GM12878 (cell line): ENCODE measurements at regions not wholly inside any gene's neighbourhood (a gene's known extent, or its start where the extent isn't known, plus 50 kb on each side); places are given as distances from the start of the nearest gene placed in this dataset.

ENCODE experiments used
- ATAC-seq: fragments of 200-7000 bp; cut with Tn5 transposase; 3 replicates; pipeline ENCODE4 v1.9.1; 2020; ENCODE audit warnings: mild to moderate bottlenecking, moderate library complexity
- BruUV-seq: library from RNA; stranded (reverse); fragments of 400-500 nt; replicated peaks from 2 replicates; lab custom pipeline; 2021; lab: Mats Ljungman, UMichigan
- CTCF ChIA-PET: fragments of 300-600 bp; sonication (Branson Sonifier 250); formaldehyde crosslinking; extraction: SDS; loops from one replicate; lab custom pipeline; 2021; ENCODE audit warnings: inconsistent platforms; lab: Yijun Ruan, JAX
- POLR2A ChIA-PET: fragments of 350-600 bp; formaldehyde crosslinking; extraction: SDS; loops from one replicate; lab custom pipeline; 2021; ENCODE audit warnings: inconsistent platforms; lab: Charles Lee
- RAD21 ChIA-PET: fragments of 300-600 bp; sonication (Branson Sonifier 250); formaldehyde crosslinking; loops from one replicate; lab custom pipeline; 2023; ENCODE audit warnings: antibody characterized with exemption; ENCODE audit not compliant: unreplicated experiment; lab: Charles Lee
- SMC1A ChIA-PET: fragments of 300-600 bp; sonication (Branson Sonifier 250); formaldehyde crosslinking; loops from one replicate; lab custom pipeline; 2023; ENCODE audit not compliant: unreplicated experiment, uncharacterized antibody; lab: Charles Lee
- DNase-seq: peaks from one replicate; pipeline ENCODE4 v3.0.0-alpha.2; 2011; ENCODE audit warnings: low read depth, low spot score
- FAIRE-seq: peaks from 3 replicates; lab custom pipeline; 2011; peaks lifted over from hg19 to GRCh38; lab: Jason Lieb, UNC
- H2AFZ ChIP-seq: 2 replicates; pipeline ENCODE4 v1.6.0; 2011; ENCODE audit warnings: low read depth, low read length, control low read depth; ENCODE audit not compliant: control insufficient read depth
- H3K27ac ChIP-seq: 2 replicates; pipeline ENCODE4 v1.5.1; 2011; ENCODE audit warnings: control low read depth; ENCODE audit not compliant: control insufficient read depth, insufficient read depth
- H3K27me3 ChIP-seq, 2 experiments: replicated peaks in 1 of 2; 2 replicates each; pipeline versions ENCODE4 v1.6.0 to v1.6.1; 2011; ENCODE audit warnings: low read length in 1 of 2; ENCODE audit not compliant: control insufficient read depth in 2 of 2, insufficient read depth in 2 of 2
- H3K36me3 ChIP-seq, 2 experiments: 2 replicates each; pipeline ENCODE4 v1.5.1; 2011; ENCODE audit warnings: low read length in 1 of 2; ENCODE audit not compliant: control insufficient read depth in 2 of 2, insufficient read depth in 2 of 2
- H3K4me1 ChIP-seq: 2 replicates; pipeline ENCODE4 v1.6.1; 2011; ENCODE audit warnings: mild to moderate bottlenecking, low read length, moderate library complexity, mixed read lengths; ENCODE audit not compliant: control insufficient read depth, insufficient read depth
- H3K4me2 ChIP-seq: 2 replicates; pipeline ENCODE4 v1.6.0; 2011; ENCODE audit warnings: control low read depth; ENCODE audit not compliant: control insufficient read depth, insufficient read depth
- H3K4me3 ChIP-seq: fragments of 200-600 bp; sonication (generic); 2 replicates; pipeline ENCODE4 v1.5.1; 2016
- H3K79me2 ChIP-seq: 2 replicates; pipeline ENCODE4 v1.6.0; 2011; ENCODE audit warnings: low read length; ENCODE audit not compliant: control insufficient read depth, insufficient read depth
- H3K9ac ChIP-seq: 2 replicates; pipeline ENCODE4 v1.8.0; 2011; ENCODE audit warnings: low read length, control low read depth, mixed read lengths; ENCODE audit not compliant: control insufficient read depth, insufficient read depth
- H3K9me3 ChIP-seq: replicated peaks from 3 replicates; pipeline ENCODE4 v1.5.1; 2011; ENCODE audit warnings: mild to moderate bottlenecking, low read length; ENCODE audit not compliant: control insufficient read depth, insufficient read depth
- H4K20me1 ChIP-seq: 2 replicates; pipeline ENCODE4 v1.6.0; 2011; ENCODE audit not compliant: control insufficient read depth, insufficient read depth
- ATF7 ChIP-seq: fragments of 450-650 bp; IDR thresholded peaks from 2 replicates; pipeline ENCODE4 v1.6.1; 2016; ENCODE audit warnings: low read depth, mild to moderate bottlenecking
- BCL11A ChIP-seq: IDR thresholded peaks from 2 replicates; pipeline ENCODE4 v1.6.1; 2011; ENCODE audit warnings: low read depth, low read length
- E2F8 ChIP-seq: fragments of 450-650 bp; IDR thresholded peaks from 2 replicates; pipeline ENCODE4 v1.6.1; 2018; ENCODE audit warnings: mild to moderate bottlenecking, low read depth, moderate library complexity; ENCODE audit not compliant: partially characterized antibody
- FOS ChIP-seq: IDR thresholded peaks from 3 replicates; pipeline ENCODE4 v1.6.1; 2011; ENCODE audit warnings: borderline replicate concordance; ENCODE audit not compliant: insufficient read length; ENCODE audit errors: extremely low read depth
- GABPA ChIP-seq: IDR thresholded peaks from 2 replicates; pipeline ENCODE4 v1.6.1; 2014; ENCODE audit warnings: antibody characterized with exemption, low read depth, mild to moderate bottlenecking, inconsistent platforms
- GATAD2B ChIP-seq: fragments of 450-650 bp; conservative IDR thresholded peaks from 2 replicates; pipeline ENCODE4 v1.6.1; 2017; ENCODE audit warnings: low read depth, mild to moderate bottlenecking, moderate library complexity
- IRF4 ChIP-seq: IDR thresholded peaks from 2 replicates; pipeline ENCODE4 v1.6.1; 2011; ENCODE audit warnings: low read depth, low read length
- MTA3 ChIP-seq: IDR thresholded peaks from 2 replicates; pipeline ENCODE4 v1.6.1; 2012; ENCODE audit warnings: low read length, inconsistent platforms, borderline replicate concordance
- NFYA ChIP-seq: IDR thresholded peaks from 2 replicates; pipeline ENCODE4 v1.6.1; 2011; ENCODE audit warnings: low read depth, mild to moderate bottlenecking, low read length, improper control_type of control experiment, borderline replicate concordance
- NFYB ChIP-seq: IDR thresholded peaks from 2 replicates; pipeline ENCODE4 v1.6.1; 2011; ENCODE audit warnings: low read depth, mild to moderate bottlenecking, low read length, improper control_type of control experiment, moderate library complexity; ENCODE audit not compliant: insufficient read depth
- RFX5 ChIP-seq: IDR thresholded peaks from 2 replicates; pipeline ENCODE4 v1.6.1; 2011; ENCODE audit warnings: low read depth, low read length, improper control_type of control experiment
- SIX5 ChIP-seq: IDR thresholded peaks from 2 replicates; pipeline ENCODE4 v1.6.1; 2011; ENCODE audit warnings: mild to moderate bottlenecking, low read depth, low read length, moderate library complexity; ENCODE audit not compliant: severe bottlenecking
- SREBF2 ChIP-seq: IDR thresholded peaks from 2 replicates; pipeline ENCODE4 v1.6.1; 2012; ENCODE audit warnings: mild to moderate bottlenecking, low read length
- SUPT20H ChIP-seq: IDR thresholded peaks from 2 replicates; pipeline ENCODE4 v1.6.1; 2011; ENCODE audit warnings: low read depth, mild to moderate bottlenecking, low read length, moderate library complexity, borderline replicate concordance; ENCODE audit not compliant: control insufficient read depth
- TBL1XR1 ChIP-seq: IDR thresholded peaks from 2 replicates; pipeline ENCODE4 v1.6.1; 2012; ENCODE audit warnings: low read depth, low read length, improper control_type of control experiment
- YY1 ChIP-seq: IDR thresholded peaks from 2 replicates; pipeline ENCODE4 v1.6.1; 2011; ENCODE audit warnings: low read depth, mild to moderate bottlenecking, low read length
- ZNF687 ChIP-seq: fragments of 450-650 bp; IDR thresholded peaks from 2 replicates; pipeline ENCODE4 v1.6.1; 2017; ENCODE audit warnings: mild to moderate bottlenecking, moderate library complexity
- WGBS: methylation state at CpG from one replicate; pipeline ENCODE4 v1.1.6; 2016; ENCODE audit warnings: low lambda C conversion rate; ENCODE audit not compliant: insufficient replicate concordance, insufficient coverage; ENCODE audit errors: missing lambda C conversion rate; 5-methylcytosine and 5-hydroxymethylcytosine counted together
- in situ Hi-C: fragments of 300-500 bp; cut with MboI; formaldehyde crosslinking; loops from 9 replicates; pipeline ENCODE4 v1.14.3; 2018; ENCODE audit warnings: mixed read lengths
- intact Hi-C: fragments of 100-400 bp; cut with micrococcal nuclease; formaldehyde crosslinking; loops from one replicate; pipeline ENCODE4 v1.14.2; 2022; ENCODE audit not compliant: unreplicated experiment

DNA sequence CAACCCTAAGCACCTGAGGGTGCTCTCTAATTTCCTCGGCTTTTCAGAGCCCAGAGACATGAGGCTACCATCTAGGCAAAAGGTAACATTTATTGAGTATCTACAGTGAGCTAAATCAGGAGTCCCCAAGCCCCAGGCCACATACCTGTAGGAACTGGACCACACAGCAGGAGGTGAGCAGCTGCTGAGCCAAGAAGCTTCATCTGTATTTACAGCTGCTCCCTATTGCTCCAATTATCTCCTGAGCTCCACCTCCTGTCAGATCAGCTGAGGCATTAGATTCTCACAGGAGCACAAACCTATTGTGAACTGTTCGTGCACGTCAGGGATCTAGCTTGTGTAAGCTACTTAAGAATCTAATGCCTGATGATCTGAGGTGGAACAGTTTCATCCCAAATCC, 70.2 kb downstream of the RND3 start:
- DNase-seq (no peak), ATAC-seq (no peak), FAIRE-seq (no peak)
- Histone ChIP-seq H2AFZ (no peak overlapping the region), H3K9ac (no peak overlapping the region), H3K36me3 (no peaks in the 10 kb centered on the region), H3K27me3 (no peaks in the 10 kb centered on the region), H3K4me1 (no peaks in the 10 kb centered on the region), H3K4me2 (no peak overlapping the region), H3K79me2 (no peaks in the 10 kb centered on the region), H3K4me3 (no peak overlapping the region), H3K27ac (no peak overlapping the region), H4K20me1 (no peaks in the 10 kb centered on the region), H3K9me3 (no peaks in the 10 kb centered on the region)
- SMC1A ChIA-PET: no interaction called here
- BruUV-seq: no TSS peak
- WGBS: 41% methylated on average over 3 of the region's 3 CpGs
- intact Hi-C loops: no loop called here
- POLR2A ChIA-PET: no interaction called here
- RAD21 ChIA-PET: no interaction called here
- CTCF ChIA-PET: interaction anchor here (1.1 kb wide), 1 partner anchor 23 kb away, joined by 5 read pairs; no protein-coding TSS in a partner anchor
- in situ Hi-C loops: no loop called here
- TF ChIP-seq NFYA: no peak
- no peak for TF ChIP-seq GATAD2B
- no peak for TF ChIP-seq NFYB
- no peak for TF ChIP-seq E2F8
- TF ChIP-seq ZNF687: no peak
- no peak for TF ChIP-seq MTA3
- no peak for TF ChIP-seq ATF7
- TF ChIP-seq BCL11A: no peak
- no peak for TF ChIP-seq FOS
- TF ChIP-seq TBL1XR1: no peak
- TF ChIP-seq YY1: no peak
- TF ChIP-seq SREBF2: no peak
- TF ChIP-seq SUPT20H: no peak
- no peak for TF ChIP-seq RFX5
- no peak for TF ChIP-seq SIX5
- no peak for TF ChIP-seq GABPA
- TF ChIP-seq IRF4: no peak
